ENCODE measurements at regions not wholly inside any gene's neighbourhood (a gene's known extent, or its start where the extent isn't known, plus 50 kb on each side); places are given as distances from the start of the nearest gene placed in this dataset.
A peak's percentile ranks its signal among the peaks of the same experiment; 100 is the strongest.
"Not testable (repeated sequence)": the region's sequence is repeated elsewhere in the genome, so short reads cannot be mapped to it uniquely, and the experiment has no call there.

GRCh38 chr17:83173180-83173913 is 93.9 kb downstream of the METRNL start:
- peak in 1 of 2 experiments; percentile 34 for DNase-seq
- H3K27ac Mint-ChIP-seq (ENCODE audit: unreplicated experiment) = peak overlapping the region; percentile 78
- BruUV-seq (replicated peaks); H3K27me3 Mint-ChIP-seq (ENCODE audit: insufficient read depth, unreplicated experiment); H3K9me3 Mint-ChIP-seq (ENCODE audit: unreplicated experiment); H3K4me3 Mint-ChIP-seq (ENCODE audit: unreplicated experiment); H3K27me3 ChIP-seq (replicated peaks; ENCODE audit: control insufficient read depth, insufficient read depth, low read length); H3K4me1 Mint-ChIP-seq (ENCODE audit: low read depth, unreplicated experiment); intact Hi-C loops (cut with micrococcal nuclease; ENCODE audit: unreplicated experiment); H3K36me3 Mint-ChIP-seq (ENCODE audit: insufficient read depth, unreplicated experiment); H3K36me3 ChIP-seq (ENCODE audit: control insufficient read depth, insufficient read depth, low read length); H3K9me3 ChIP-seq; H3K4me3 ChIP-seq (ENCODE audit: low read depth, low read length): not testable (repeated sequence)
- POLR2A ChIA-PET = interaction anchor here (0.6 to 0.7 kb wide), 2 partner anchors 16 to 94 kb away, joined by 4 to 5 read pairs; partner anchors contain the start of gene METRNL
- peaks cover 20% of the 10 kb centered on the region for H3K4me1 ChIP-seq
- CTCF ChIA-PET = interaction anchor here (1.1 to 1.4 kb wide), 2 partner anchors 90 to 259 kb away, joined by 3 to 4 read pairs; no protein-coding TSS in a partner anchor

- TF ChIP-seq CTCF (IDR thresholded peaks at IDR 0.05; ENCODE audit: insufficient read depth in 1 of 2, low read depth in 1 of 2, low read length in 1 of 2, severe bottlenecking in 1 of 2, unreplicated experiment in 1 of 2) = no peak
- ChIA-PET POLR2A (interaction anchor here (0.6 to 0.7 kb wide), 2 partner anchors 16 to 95 kb away, joined by 4 to 5 read pairs; partner anchors contain the start of gene METRNL), CTCF (interaction anchor here (1.1 to 1.4 kb wide), 2 partner anchors 90 to 260 kb away, joined by 3 to 4 read pairs; no protein-coding TSS in a partner anchor)
- no peaks in the 10 kb centered on the region for H3K9me3 Mint-ChIP-seq (ENCODE audit: unreplicated experiment)
- H3K27me3 ChIP-seq (replicated peaks; ENCODE audit: control insufficient read depth, insufficient read depth, low read length) = no peaks in the 10 kb centered on the region
- intact Hi-C loops (cut with micrococcal nuclease; ENCODE audit: unreplicated experiment) = loop anchor here (1.0 kb wide), 1 partner anchor 15 kb away; no protein-coding TSS in a partner anchor
- no peak overlapping the region for H3K4me3 ChIP-seq (ENCODE audit: low read depth, low read length)
- H3K4me3 Mint-ChIP-seq (ENCODE audit: unreplicated experiment) = no peak overlapping the region
- H3K36me3 Mint-ChIP-seq (ENCODE audit: insufficient read depth, unreplicated experiment) = peaks cover 5% of the 10 kb centered on the region
- no peaks in the 10 kb centered on the region for H3K4me1 Mint-ChIP-seq (ENCODE audit: low read depth, unreplicated experiment)
- 0 out of 2 replicates have a peak, but pooled peaks cover 3% of the 10 kb centered on the region for H3K9me3 ChIP-seq
- peak overlapping the region; percentile 78 for H3K27ac Mint-ChIP-seq (ENCODE audit: unreplicated experiment)
- H3K36me3 ChIP-seq (ENCODE audit: control insufficient read depth, insufficient read depth, low read length) = no peaks in the 10 kb centered on the region
- H3K4me1 ChIP-seq = peaks cover 20% of the 10 kb centered on the region
- no peaks in the 10 kb centered on the region for H3K27me3 Mint-ChIP-seq (ENCODE audit: insufficient read depth, unreplicated experiment)
- no TSS peak for BruUV-seq (replicated peaks)
- peak in 1 of 2 experiments; percentile 28 for DNase-seq
Measured at GRCh38 chr17:83173914-83174361, 94.5 kb downstream of the METRNL start.

GRCh38 chr17:83174362-83175118 is 95.1 kb downstream of the METRNL start:
- ChIA-PET POLR2A (interaction anchor here (0.6 to 0.7 kb wide), 2 partner anchors 15 to 95 kb away, joined by 4 to 5 read pairs; partner anchors contain the start of gene METRNL), CTCF (interaction anchor here (1.1 to 1.4 kb wide), 2 partner anchors 91 to 261 kb away, joined by 3 to 4 read pairs; no protein-coding TSS in a partner anchor)
- no peaks in the 10 kb centered on the region for H3K9me3 Mint-ChIP-seq (ENCODE audit: unreplicated experiment)
- no peaks in the 10 kb centered on the region for H3K27me3 Mint-ChIP-seq (ENCODE audit: insufficient read depth, unreplicated experiment)
- DNase-seq = peak; percentile 88 to 91
- no peaks in the 10 kb centered on the region for H3K4me1 Mint-ChIP-seq (ENCODE audit: low read depth, unreplicated experiment)
- intact Hi-C loops (cut with micrococcal nuclease; ENCODE audit: unreplicated experiment) = loop anchor here (1.0 kb wide), 1 partner anchor 15 kb away; no protein-coding TSS in a partner anchor
- H3K4me3 Mint-ChIP-seq (ENCODE audit: unreplicated experiment) = no peak overlapping the region
- TF ChIP-seq CTCF (IDR thresholded peaks at IDR 0.05; ENCODE audit: insufficient read depth in 1 of 2, low read depth in 1 of 2, low read length in 1 of 2, severe bottlenecking in 1 of 2, unreplicated experiment in 1 of 2) = no peak
- H3K4me3 ChIP-seq (ENCODE audit: low read depth, low read length) = no peak overlapping the region
- H3K9me3 ChIP-seq = 0 out of 2 replicates have a peak, but pooled peaks cover 3% of the 10 kb centered on the region
- H3K27ac Mint-ChIP-seq (ENCODE audit: unreplicated experiment) = peak overlapping the region; percentile 78
- H3K27me3 ChIP-seq (replicated peaks; ENCODE audit: control insufficient read depth, insufficient read depth, low read length) = no peaks in the 10 kb centered on the region
- H3K4me1 ChIP-seq = peaks cover 20% of the 10 kb centered on the region
- no TSS peak for BruUV-seq (replicated peaks)
- peaks cover 5% of the 10 kb centered on the region for H3K36me3 Mint-ChIP-seq (ENCODE audit: insufficient read depth, unreplicated experiment)
- H3K36me3 ChIP-seq (ENCODE audit: control insufficient read depth, insufficient read depth, low read length) = no peaks in the 10 kb centered on the region

All from Caco-2 (cell line).